ENCODE measurements at regions not wholly inside any gene's neighbourhood (a gene's known extent, or its start where the extent isn't known, plus 50 kb on each side); places are given as distances from the start of the nearest gene placed in this dataset.

- TF ChIP-seq, protein P1, sequence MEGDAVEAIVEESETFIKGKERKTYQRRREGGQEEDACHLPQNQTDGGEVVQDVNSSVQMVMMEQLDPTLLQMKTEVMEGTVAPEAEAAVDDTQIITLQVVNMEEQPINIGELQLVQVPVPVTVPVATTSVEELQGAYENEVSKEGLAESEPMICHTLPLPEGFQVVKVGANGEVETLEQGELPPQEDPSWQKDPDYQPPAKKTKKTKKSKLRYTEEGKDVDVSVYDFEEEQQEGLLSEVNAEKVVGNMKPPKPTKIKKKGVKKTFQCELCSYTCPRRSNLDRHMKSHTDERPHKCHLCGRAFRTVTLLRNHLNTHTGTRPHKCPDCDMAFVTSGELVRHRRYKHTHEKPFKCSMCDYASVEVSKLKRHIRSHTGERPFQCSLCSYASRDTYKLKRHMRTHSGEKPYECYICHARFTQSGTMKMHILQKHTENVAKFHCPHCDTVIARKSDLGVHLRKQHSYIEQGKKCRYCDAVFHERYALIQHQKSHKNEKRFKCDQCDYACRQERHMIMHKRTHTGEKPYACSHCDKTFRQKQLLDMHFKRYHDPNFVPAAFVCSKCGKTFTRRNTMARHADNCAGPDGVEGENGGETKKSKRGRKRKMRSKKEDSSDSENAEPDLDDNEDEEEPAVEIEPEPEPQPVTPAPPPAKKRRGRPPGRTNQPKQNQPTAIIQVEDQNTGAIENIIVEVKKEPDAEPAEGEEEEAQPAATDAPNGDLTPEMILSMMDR (IDR thresholded peaks at IDR 0.05): no peak
- no peak for TF ChIP-seq POLR2A (IDR thresholded peaks at IDR 0.05)
These were observed 179.0 kb upstream of the CD180 start for GRCh38 chr5:67375606-67376005.
